ENCODE measurements at regions not wholly inside any gene's neighbourhood (a gene's known extent, or its start where the extent isn't known, plus 50 kb on each side); places are given as distances from the start of the nearest gene placed in this dataset.
"Not testable (repeated sequence)": the region's sequence is repeated elsewhere in the genome, so short reads cannot be mapped to it uniquely, and the experiment has no call there.

- no peaks in the 10 kb centered on the region for H3K36me3 ChIP-seq
- no peak for DNase-seq
Observed at GRCh38 chr1:238604357-238604756, 713.6 kb upstream of the ZP4 start.

GRCh38 chr1:238601604-238602003 lies 710.9 kb upstream of the ZP4 start:
- not testable (repeated sequence) for H3K4me3 ChIP-seq (ENCODE audit: low read depth, low read length); H3K4me1 ChIP-seq; H3K27me3 ChIP-seq; H3K36me3 ChIP-seq; DNase-seq; H3K9me3 ChIP-seq

More at GRCh38 chr1:238604357-238604756, 713.6 kb upstream of the ZP4 start:
- Histone ChIP-seq H3K4me3 (ENCODE audit: low read depth, low read length) (no peak overlapping the region), H3K4me1 (no peaks in the 10 kb centered on the region), H3K27me3 (no peaks in the 10 kb centered on the region), H3K9me3 (no peaks in the 10 kb centered on the region)
- TF ChIP-seq CTCF (IDR thresholded peaks at IDR 0.05; ENCODE audit: low read depth, low read length) = no peak

GRCh38 chr1:238596703-238597102 lies 706.0 kb upstream of the ZP4 start:
- no peaks in the 10 kb centered on the region for H3K9me3 ChIP-seq
- TF ChIP-seq CTCF (IDR thresholded peaks at IDR 0.05; ENCODE audit: low read depth, low read length) = no peak
- H3K27me3 ChIP-seq = no peaks in the 10 kb centered on the region
- H3K36me3 ChIP-seq = no peaks in the 10 kb centered on the region
- DNase-seq = no peak
- no peaks in the 10 kb centered on the region for H3K4me1 ChIP-seq
- no peak overlapping the region for H3K4me3 ChIP-seq (ENCODE audit: low read depth, low read length)

GRCh38 chr1:238592621-238593020 lies 701.9 kb upstream of the ZP4 start:
- Histone ChIP-seq H3K36me3 (no peaks in the 10 kb centered on the region), H3K27me3 (no peaks in the 10 kb centered on the region), H3K4me3 (ENCODE audit: low read depth, low read length) (no peak overlapping the region), H3K9me3 (no peaks in the 10 kb centered on the region), H3K4me1 (no peaks in the 10 kb centered on the region)
- no peak for DNase-seq
- no peak for TF ChIP-seq CTCF (IDR thresholded peaks at IDR 0.05; ENCODE audit: low read depth, low read length)

- no peak for TF ChIP-seq CTCF (IDR thresholded peaks at IDR 0.05; ENCODE audit: low read depth, low read length)
- Histone ChIP-seq H3K36me3 (no peaks in the 10 kb centered on the region), H3K4me1 (no peaks in the 10 kb centered on the region), H3K4me3 (ENCODE audit: low read depth, low read length) (no peak overlapping the region), H3K27me3 (no peaks in the 10 kb centered on the region), H3K9me3 (no peaks in the 10 kb centered on the region)
- DNase-seq = no peak
Observed at GRCh38 chr1:238589843-238590435, 699.2 kb upstream of the ZP4 start.

GRCh38 chr1:238582816-238583215 lies 692.1 kb upstream of the ZP4 start:
- no peak for TF ChIP-seq CTCF (IDR thresholded peaks at IDR 0.05; ENCODE audit: low read depth, low read length)
- Histone ChIP-seq H3K4me3 (ENCODE audit: low read depth, low read length) (no peak overlapping the region), H3K9me3 (no peaks in the 10 kb centered on the region), H3K27me3 (no peaks in the 10 kb centered on the region), H3K4me1 (no peaks in the 10 kb centered on the region), H3K36me3 (no peaks in the 10 kb centered on the region)
- no peak for DNase-seq

- H3K36me3 ChIP-seq = no peaks in the 10 kb centered on the region
- TF ChIP-seq CTCF (IDR thresholded peaks at IDR 0.05; ENCODE audit: low read depth, low read length) = no peak
- H3K4me3 ChIP-seq (ENCODE audit: low read depth, low read length) = no peak overlapping the region
- no peaks in the 10 kb centered on the region for H3K9me3 ChIP-seq
- no peak for DNase-seq
- no peaks in the 10 kb centered on the region for H3K27me3 ChIP-seq
- no peaks in the 10 kb centered on the region for H3K4me1 ChIP-seq
Observed at GRCh38 chr1:238581332-238581731, 690.6 kb upstream of the ZP4 start.

Measured in BE2C (cell line).